Left ventricle myocardium inferior (tissue), 1 donor: ENCODE measurements at regions not wholly inside any gene's neighbourhood (a gene's known extent, or its start where the extent isn't known, plus 50 kb on each side); places are given as distances from the start of the nearest gene placed in this dataset.

Source experiments
- DNase-seq: peaks from one replicate; pipeline ENCODE4 v3.0.0-alpha.2; 2020
- H3K27ac ChIP-seq: fragments of 200-600 bp; replicated peaks from 2 replicates; pipeline ENCODE4 v1.8.0; 2021
- H3K27me3 ChIP-seq: fragments of 200-600 bp; 2 replicates; pipeline ENCODE4 v1.8.0; 2021; ENCODE audit warnings: low read depth
- H3K36me3 ChIP-seq: fragments of 200-600 bp; 2 replicates; pipeline ENCODE4 v1.8.0; 2021
- H3K4me1 ChIP-seq: fragments of 200-600 bp; 2 replicates; pipeline ENCODE4 v1.8.0; 2021
- H3K4me3 ChIP-seq: fragments of 200-600 bp; 2 replicates; pipeline ENCODE4 v1.8.0; 2021; ENCODE audit warnings: mild to moderate bottlenecking, moderate library complexity
- H3K9me3 ChIP-seq: fragments of 200-600 bp; replicated peaks from 2 replicates; pipeline ENCODE4 v1.8.0; 2021
- intact Hi-C: fragments of 100-400 bp; cut with micrococcal nuclease; formaldehyde crosslinking; loops from one replicate; pipeline ENCODE4 v1.11.0; 2022
- TF ChIP-seq, protein P1 (sequence below): fragments of 200-600 bp; IDR thresholded peaks from 2 replicates; pipeline ENCODE4 v1.8.0; 2021; ENCODE audit warnings: antibody characterized with exemption, mild to moderate bottlenecking, borderline replicate concordance
- donor health status: DM: no; HTN: yes; CAD: no; lungs with severe emphysema.

DNA sequence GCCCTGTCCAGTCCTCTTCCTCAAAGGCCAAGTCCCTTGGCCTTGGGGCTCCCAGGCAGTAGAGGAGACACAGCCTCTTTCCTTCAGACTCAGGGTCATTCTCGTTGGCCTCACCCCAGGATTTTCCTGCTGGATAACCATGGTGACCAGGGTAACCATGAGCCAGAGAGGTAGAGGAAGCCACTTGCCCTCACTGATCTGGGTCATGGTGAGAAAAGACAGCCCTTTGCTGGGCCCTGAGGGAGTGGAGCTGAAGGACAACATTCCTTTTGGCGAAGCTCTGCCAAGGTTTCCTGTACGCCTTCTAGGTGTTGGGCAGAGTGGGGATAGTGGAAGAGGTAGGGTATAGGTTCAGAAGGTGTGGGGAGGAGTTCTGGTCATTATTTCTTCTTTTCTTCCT, 53.1 kb upstream of the WNT4 start:
- intact Hi-C loops = no loop called here
- no peak for DNase-seq
- H3K4me1 ChIP-seq = no peaks in the 10 kb centered on the region
- TF ChIP-seq, protein P1, sequence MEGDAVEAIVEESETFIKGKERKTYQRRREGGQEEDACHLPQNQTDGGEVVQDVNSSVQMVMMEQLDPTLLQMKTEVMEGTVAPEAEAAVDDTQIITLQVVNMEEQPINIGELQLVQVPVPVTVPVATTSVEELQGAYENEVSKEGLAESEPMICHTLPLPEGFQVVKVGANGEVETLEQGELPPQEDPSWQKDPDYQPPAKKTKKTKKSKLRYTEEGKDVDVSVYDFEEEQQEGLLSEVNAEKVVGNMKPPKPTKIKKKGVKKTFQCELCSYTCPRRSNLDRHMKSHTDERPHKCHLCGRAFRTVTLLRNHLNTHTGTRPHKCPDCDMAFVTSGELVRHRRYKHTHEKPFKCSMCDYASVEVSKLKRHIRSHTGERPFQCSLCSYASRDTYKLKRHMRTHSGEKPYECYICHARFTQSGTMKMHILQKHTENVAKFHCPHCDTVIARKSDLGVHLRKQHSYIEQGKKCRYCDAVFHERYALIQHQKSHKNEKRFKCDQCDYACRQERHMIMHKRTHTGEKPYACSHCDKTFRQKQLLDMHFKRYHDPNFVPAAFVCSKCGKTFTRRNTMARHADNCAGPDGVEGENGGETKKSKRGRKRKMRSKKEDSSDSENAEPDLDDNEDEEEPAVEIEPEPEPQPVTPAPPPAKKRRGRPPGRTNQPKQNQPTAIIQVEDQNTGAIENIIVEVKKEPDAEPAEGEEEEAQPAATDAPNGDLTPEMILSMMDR = no peak
- H3K9me3 ChIP-seq = peaks cover 3% of the 10 kb centered on the region
- H3K36me3 ChIP-seq = no peaks in the 10 kb centered on the region
- no peak overlapping the region for H3K4me3 ChIP-seq
- no peak overlapping the region for H3K27ac ChIP-seq
- peaks cover 72% of the 10 kb centered on the region for H3K27me3 ChIP-seq

DNA sequence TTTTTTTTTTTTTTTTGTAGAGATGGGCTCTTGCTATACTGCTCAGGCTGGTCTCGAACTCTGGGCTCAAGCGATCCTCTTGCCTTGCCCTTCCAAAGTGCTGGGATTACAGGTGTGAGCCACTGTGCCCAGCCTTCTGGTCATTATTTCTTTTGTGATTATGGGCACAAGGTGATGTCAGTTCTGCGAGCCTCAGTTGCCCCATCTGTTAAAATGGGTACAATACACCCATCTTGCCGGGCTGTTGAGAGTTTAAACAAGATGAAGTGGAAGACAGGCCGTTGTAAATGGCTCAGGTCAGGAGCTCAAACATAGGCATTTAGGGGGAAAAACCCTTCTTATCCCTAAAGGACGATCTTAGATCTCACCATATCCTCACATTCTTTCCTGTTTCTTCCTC, 53.7 kb upstream of the WNT4 start:
- Histone ChIP-seq H3K27ac (no peak overlapping the region), H3K36me3 (no peaks in the 10 kb centered on the region), H3K4me3 (no peak overlapping the region), H3K9me3 (peaks cover 3% of the 10 kb centered on the region), H3K27me3 (peaks cover 78% of the 10 kb centered on the region), H3K4me1 (no peaks in the 10 kb centered on the region)
- TF ChIP-seq, protein P1 = no peak
- DNase-seq = no peak
- intact Hi-C loops = no loop called here

DNA sequence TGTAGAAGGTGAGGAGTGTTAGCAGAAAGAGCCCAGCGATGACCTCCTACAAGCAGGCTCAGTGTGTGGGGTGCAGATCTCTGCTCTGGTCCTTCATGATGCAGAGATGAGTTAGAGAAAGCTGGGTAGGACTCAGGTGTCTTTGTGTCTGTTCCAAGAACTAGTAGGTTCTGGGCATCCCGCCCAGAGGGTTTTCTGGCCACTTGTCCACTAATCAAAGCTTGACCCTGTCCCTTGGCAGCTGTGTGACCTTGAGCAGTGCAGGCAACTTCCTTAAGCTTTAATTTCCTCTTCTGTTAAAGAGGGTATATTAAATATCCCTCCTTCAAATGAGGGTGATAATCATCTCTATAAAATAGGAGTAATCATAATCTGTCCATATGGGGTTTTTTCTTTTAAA, 54.7 kb upstream of the WNT4 start:
- H3K4me3 ChIP-seq = no peak overlapping the region
- peaks cover 3% of the 10 kb centered on the region for H3K9me3 ChIP-seq
- H3K36me3 ChIP-seq = no peaks in the 10 kb centered on the region
- intact Hi-C loops = no loop called here
- H3K27ac ChIP-seq = no peak overlapping the region
- TF ChIP-seq, protein P1 = no peak
- peaks cover 82% of the 10 kb centered on the region for H3K27me3 ChIP-seq
- no peaks in the 10 kb centered on the region for H3K4me1 ChIP-seq
- DNase-seq = no peak

DNA sequence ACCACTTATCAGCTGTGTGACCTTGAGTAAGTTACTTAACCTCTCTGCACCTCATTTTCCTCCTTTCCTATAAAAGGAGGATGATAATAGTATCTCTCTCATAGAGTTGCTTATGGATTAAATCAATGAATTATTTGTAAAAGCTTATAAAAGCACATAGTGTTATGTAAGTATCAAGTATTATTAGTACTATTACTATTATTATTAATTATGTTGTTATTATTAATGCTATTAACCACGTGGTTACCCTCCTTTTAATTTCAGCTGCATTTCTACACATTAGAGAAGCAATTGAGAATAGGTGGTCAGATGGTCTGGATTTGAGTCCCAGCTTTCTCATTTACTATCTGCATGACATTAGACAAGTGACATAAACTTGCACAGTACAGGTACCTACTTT, 58.1 kb upstream of the WNT4 start:
- no peaks in the 10 kb centered on the region for H3K36me3 ChIP-seq
- H3K9me3 ChIP-seq = peaks cover 3% of the 10 kb centered on the region
- DNase-seq = no peak
- no peak overlapping the region for H3K27ac ChIP-seq
- peaks cover 76% of the 10 kb centered on the region for H3K27me3 ChIP-seq
- TF ChIP-seq, protein P1 = no peak
- no peak overlapping the region for H3K4me3 ChIP-seq
- no peaks in the 10 kb centered on the region for H3K4me1 ChIP-seq
- intact Hi-C loops = no loop called here

DNA sequence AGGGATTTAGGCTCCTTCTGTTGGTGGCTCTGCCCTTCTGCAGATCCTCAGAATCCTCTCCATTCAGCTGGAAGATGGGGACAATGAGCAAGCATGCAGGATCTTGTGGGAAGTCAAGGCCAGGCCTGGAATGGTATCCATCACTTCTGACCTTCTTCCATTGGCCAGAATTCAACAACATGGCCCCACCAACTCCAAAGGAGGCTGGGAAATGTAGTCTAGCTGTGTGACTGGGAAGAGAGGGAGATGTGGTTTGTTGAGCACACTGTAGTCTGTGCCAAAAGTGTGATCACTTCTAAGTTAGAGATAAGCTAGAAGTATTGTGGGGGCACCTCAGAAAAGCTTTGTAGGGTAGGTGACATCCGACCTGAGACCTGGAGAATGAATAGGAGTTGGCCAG, 60.4 kb upstream of the WNT4 start:
- Histone ChIP-seq H3K27ac (no peak overlapping the region), H3K9me3 (peaks cover 3% of the 10 kb centered on the region), H3K4me1 (no peaks in the 10 kb centered on the region), H3K36me3 (no peaks in the 10 kb centered on the region), H3K27me3 (peaks cover 79% of the 10 kb centered on the region), H3K4me3 (no peak overlapping the region)
- intact Hi-C loops = no loop called here
- no peak for DNase-seq
- TF ChIP-seq, protein P1 = no peak
